GM19372 (cell line): ENCODE measurements at regions not wholly inside any gene's neighbourhood (a gene's known extent, or its start where the extent isn't known, plus 50 kb on each side); places are given as distances from the start of the nearest gene placed in this dataset.

Source experiments
- ATAC-seq: cut with Tn5 transposase; IDR thresholded peaks from one replicate; pipeline ENCODE4 v1.9.1; 2021; ENCODE audit warnings: mild to moderate bottlenecking, low read depth, moderate library complexity; ENCODE audit not compliant: unreplicated experiment

GRCh38 chr16:73432850-73433730 is 385.2 kb upstream of the ZFHX3 start:
- no peak for ATAC-seq

DNA sequence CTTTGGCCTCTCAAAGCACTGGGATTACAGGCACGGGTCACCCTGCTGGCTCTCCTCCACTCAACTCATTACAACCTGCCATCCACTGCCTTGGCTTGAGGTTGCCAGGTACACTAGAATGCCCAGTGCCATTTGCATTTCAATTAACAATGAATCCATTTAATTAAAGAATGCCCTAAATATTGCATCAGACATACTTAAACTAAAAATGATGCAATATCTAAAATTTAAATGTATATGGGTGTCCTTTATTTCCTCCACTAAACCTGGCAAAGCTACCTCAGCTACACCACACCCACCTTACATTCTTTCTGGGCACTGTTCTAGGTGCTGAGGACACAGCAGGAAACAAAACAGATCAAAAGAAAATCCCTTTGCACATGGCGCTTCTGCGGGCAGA is 382.2 kb upstream of the ZFHX3 start:
- ATAC-seq: no peak

GRCh38 chr16:73428121-73428520 is 380.2 kb upstream of the ZFHX3 start:
- ATAC-seq: no peak

DNA sequence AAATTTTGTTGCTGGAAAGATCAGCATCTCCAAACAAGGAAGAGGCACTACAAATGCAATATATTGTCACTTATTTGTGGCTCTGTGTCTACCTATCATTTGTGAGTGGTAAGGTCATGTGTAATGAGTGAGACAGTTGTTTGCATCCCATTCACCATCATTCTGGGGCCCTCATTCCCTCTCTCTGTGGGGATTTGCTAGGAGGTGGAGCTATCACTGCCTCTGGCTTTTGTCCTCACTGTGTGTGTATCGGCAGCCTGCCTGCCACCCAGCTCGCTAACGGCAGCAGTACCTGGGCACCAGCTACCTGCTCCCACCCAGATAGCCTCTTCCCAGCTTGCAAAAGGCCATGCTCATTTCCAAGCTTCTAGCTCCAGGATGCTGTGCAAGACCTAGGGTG is 379.2 kb upstream of the ZFHX3 start:
- no peak for ATAC-seq

DNA sequence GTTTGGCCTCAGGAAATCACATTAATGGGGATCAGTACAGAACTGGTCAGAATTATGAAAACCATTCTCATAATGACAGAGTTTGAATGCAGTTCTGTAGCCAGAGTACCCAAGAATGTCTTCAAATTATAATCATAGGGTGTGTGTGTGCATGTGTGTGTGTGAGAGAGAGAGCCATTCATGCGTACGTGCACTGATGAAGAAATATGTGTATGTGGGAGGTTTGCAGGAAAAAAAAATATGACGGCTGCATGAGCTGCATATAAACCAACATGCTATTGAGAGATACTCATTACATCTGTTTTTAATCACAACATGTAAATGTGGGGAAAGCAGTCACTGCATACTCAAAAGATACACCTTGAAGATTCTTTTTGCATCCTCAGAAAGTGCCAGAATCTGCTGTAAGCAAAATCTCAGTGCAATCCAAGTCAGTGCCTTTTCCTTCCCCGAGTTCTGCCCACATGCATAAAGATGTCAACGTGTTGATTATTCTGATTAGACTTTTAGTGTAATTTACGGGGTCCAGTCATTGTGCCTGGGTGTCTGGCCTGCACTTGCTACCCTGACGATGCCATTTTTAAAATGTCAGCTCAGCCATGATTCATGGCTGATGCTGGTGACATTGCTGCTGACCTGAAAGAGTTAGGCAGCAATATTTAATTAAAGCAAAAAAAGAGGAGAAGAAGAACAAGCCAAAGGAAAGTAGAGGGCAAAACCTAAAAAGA is 378.7 kb upstream of the ZFHX3 start:
- no peak for ATAC-seq

- no peak for ATAC-seq
Measured at GRCh38 chr16:73420676-73421075, 372.7 kb upstream of the ZFHX3 start.

- no peak for ATAC-seq
Measured at GRCh38 chr16:73420244-73420643, 372.3 kb upstream of the ZFHX3 start.

- ATAC-seq: no peak
Measured at GRCh38 chr16:73418691-73419090, 370.8 kb upstream of the ZFHX3 start.

- no peak for ATAC-seq
Measured at GRCh38 chr16:73418051-73418450, 370.1 kb upstream of the ZFHX3 start.

GRCh38 chr16:73415286-73415685 is 367.4 kb upstream of the ZFHX3 start:
- no peak for ATAC-seq

- ATAC-seq: no peak
Measured at GRCh38 chr16:73414638-73415037, 366.7 kb upstream of the ZFHX3 start.

GRCh38 chr16:73413830-73414190 is 365.9 kb upstream of the ZFHX3 start:
- ATAC-seq: no peak

GRCh38 chr16:73413091-73413829 is 365.3 kb upstream of the ZFHX3 start:
- no peak for ATAC-seq

DNA sequence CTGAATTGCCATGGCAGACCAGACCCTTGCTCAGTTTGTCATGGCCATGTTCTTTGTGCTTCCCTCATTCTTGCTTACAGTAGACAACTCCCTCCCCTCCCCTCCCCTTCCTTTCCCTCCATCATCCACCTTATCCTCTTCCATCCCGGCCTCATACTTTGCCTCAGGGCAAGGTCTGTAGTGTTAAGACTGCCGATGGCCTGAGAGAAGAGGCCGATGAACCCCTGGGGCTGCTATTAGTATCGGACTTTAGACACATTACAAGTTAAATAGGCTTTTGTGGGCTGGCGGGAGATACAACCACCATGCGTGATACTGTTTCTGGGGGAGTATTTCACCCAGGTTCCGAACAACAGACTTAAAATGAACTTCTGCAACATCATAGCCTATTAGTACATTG is 364.5 kb upstream of the ZFHX3 start:
- ATAC-seq: no peak

DNA sequence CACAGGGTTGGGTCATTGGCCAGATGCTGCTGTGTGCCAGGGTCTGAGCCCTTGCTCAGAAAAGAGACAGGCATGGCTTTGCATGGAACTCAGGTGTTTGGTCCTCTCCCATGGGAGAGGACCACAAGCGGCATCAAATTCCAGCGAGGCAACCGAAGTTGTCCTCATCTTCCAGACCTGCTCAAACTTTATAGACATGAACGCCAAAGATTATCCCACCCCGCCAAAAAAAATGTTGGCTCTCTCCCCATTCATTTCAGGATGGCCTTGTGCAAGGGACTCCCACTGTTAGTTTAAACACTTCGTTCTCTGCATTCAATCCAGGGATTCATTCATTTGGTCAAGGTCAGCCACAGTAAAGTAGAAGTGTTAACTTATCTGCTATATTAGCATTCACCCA is 360.8 kb upstream of the ZFHX3 start:
- ATAC-seq: no peak

- ATAC-seq: no peak
Measured at GRCh38 chr16:73408311-73408710, 360.4 kb upstream of the ZFHX3 start.

DNA sequence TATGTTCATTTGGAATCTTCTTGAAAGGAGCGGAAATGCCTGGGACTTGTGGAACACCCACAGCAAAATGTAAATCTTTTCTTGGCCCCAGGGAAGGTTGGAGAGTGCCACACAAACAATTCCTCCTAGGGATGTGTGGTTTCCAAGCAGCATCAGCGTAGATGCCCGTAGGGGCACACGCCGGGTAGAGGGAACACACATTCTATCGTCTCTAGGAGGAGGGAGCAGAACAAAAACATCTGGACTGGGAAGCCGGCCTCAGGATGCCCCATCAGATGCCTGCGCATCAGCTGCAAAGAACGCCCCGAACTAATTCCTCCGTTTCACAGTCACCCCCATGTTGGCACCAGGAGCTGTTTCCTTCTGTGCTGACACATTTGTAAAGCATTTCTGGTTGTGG is 357.9 kb upstream of the ZFHX3 start:
- ATAC-seq: no peak

DNA sequence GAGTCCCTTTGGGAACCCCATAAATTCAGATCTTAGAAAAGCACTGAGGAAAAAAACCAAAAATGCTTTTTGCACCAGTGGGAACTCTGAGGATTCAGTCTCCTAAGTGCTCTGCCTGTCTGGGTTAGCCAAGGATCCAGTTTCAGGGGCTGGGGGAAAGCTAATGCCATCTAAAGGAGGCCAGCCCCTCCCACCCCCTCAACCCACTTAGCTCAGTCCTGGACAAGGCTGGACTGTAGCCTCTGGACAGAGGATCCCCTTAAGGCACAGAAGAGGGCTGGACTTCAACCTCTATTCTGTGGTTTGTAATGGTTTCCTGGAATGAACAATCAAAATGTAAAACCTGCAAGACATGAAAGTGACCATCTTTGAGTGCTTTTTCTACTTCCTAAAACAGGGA is 356.1 kb upstream of the ZFHX3 start:
- no peak for ATAC-seq

- no peak for ATAC-seq
Measured at GRCh38 chr16:73403291-73403690, 355.4 kb upstream of the ZFHX3 start.

DNA sequence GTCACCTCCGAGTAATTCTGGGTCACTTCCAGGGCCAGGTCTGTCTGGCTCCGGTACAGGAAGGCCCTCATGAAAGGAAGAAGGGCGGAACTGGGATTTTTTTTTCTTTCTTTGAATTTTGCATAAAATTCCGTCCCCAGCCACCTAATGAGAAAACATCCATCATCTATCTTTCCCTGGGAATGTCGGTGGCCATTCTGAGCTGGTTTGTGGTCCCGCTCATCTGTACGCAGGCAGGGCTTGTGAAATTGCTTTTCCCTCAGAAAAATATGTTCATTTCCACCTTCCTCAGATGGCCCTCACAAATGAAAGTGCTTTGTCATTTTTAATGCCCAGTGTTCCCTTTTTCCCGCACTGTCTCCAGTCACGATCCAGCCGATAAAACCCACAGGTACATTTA is 353.0 kb upstream of the ZFHX3 start:
- no peak for ATAC-seq

GRCh38 chr16:73399997-73400396 is 352.1 kb upstream of the ZFHX3 start:
- no peak for ATAC-seq
